ENCODE measurements at regions not wholly inside any gene's neighbourhood (a gene's known extent, or its start where the extent isn't known, plus 50 kb on each side); places are given as distances from the start of the nearest gene placed in this dataset.

DNA sequence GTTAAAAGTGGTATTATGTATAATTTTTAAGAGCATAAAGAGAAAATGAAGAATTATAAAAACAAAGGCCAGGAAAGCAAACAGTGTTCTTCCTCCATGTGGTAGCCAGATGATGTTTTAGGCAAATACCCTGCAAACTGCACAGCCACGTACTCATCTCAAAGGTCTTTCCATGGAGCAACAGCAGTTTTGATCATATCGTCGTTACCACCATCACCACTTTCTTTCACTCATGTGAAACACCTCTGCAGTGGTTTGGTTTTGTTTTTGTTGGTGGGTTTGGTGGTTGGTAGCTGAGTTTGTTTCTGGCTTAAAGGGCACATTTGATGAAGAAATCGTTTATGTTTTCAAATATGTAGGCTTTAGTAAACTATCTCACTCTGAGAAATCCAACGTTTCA, 229.9 kb upstream of the AMELY start:
- no peak for DNase-seq (ENCODE audit: low read depth in 2 of 2)
- no peak overlapping the region for H3K4me3 ChIP-seq (replicated peaks in 1 of 2; ENCODE audit: low read depth in 2 of 2, low read length in 2 of 2)
- TF ChIP-seq, protein P1, sequence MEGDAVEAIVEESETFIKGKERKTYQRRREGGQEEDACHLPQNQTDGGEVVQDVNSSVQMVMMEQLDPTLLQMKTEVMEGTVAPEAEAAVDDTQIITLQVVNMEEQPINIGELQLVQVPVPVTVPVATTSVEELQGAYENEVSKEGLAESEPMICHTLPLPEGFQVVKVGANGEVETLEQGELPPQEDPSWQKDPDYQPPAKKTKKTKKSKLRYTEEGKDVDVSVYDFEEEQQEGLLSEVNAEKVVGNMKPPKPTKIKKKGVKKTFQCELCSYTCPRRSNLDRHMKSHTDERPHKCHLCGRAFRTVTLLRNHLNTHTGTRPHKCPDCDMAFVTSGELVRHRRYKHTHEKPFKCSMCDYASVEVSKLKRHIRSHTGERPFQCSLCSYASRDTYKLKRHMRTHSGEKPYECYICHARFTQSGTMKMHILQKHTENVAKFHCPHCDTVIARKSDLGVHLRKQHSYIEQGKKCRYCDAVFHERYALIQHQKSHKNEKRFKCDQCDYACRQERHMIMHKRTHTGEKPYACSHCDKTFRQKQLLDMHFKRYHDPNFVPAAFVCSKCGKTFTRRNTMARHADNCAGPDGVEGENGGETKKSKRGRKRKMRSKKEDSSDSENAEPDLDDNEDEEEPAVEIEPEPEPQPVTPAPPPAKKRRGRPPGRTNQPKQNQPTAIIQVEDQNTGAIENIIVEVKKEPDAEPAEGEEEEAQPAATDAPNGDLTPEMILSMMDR (IDR thresholded peaks at IDR 0.05; ENCODE audit: low read depth, low read length), result no peak
